ENCODE measurements at regions not wholly inside any gene's neighbourhood (a gene's known extent, or its start where the extent isn't known, plus 50 kb on each side); places are given as distances from the start of the nearest gene placed in this dataset.

DNA sequence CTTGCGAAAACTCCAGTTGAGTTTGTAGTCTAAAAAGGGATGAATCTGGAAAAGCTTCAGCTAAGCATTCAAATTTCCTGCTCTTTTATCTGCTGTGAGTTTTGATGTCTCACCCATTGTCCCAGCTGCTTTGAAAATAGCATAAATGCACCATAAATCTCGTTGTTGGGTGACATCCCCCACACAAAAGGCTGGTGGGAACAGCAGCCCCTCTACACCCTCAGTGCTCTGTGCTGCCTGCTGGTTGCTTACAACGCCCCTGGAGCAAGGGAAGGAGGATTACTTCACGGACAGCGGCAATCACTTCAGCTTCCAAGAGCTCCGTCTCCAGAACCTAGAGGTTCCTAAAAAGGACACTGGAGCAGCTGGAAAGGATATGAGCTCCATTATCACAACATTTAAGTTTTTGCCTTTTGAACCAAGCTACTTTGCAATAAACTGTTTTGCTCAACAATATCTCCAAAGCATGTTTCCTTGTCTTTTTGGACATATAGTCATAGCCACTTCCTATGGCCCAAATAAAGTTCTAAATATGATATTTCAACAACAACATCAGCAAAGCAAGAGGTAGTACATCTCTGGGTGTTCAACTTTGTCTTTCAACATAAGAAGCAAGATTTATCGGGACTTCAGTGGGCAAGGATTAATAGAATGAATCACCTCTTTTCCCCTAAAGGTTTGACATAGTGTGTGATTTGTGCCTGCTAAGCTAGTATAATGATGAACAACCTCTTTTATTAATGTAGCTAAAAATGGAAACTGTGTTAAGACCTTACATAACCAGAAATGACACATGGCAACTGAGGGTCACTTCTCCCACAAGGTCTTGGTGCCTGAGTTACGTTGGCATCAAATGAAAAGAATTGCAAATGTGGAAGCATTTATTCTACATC lies 413.5 kb downstream of the TXNL1 start:
- Mint-ChIP-seq H3K4me1 (ENCODE audit: low read depth) (no peaks in the 10 kb centered on the region), H3K4me3 (ENCODE audit: unreplicated experiment) (no peak overlapping the region), H3K36me3 (ENCODE audit: low read depth) (peaks cover under 1% of the 10 kb centered on the region), H3K27ac (ENCODE audit: unreplicated experiment) (no peak overlapping the region), H3K9me3 (ENCODE audit: low read depth) (peaks cover 3% of the 10 kb centered on the region), H3K27me3 (ENCODE audit: low read depth) (no peaks in the 10 kb centered on the region)
- no peak for DNase-seq (ENCODE audit: low spot score)
- TF ChIP-seq, protein P1, sequence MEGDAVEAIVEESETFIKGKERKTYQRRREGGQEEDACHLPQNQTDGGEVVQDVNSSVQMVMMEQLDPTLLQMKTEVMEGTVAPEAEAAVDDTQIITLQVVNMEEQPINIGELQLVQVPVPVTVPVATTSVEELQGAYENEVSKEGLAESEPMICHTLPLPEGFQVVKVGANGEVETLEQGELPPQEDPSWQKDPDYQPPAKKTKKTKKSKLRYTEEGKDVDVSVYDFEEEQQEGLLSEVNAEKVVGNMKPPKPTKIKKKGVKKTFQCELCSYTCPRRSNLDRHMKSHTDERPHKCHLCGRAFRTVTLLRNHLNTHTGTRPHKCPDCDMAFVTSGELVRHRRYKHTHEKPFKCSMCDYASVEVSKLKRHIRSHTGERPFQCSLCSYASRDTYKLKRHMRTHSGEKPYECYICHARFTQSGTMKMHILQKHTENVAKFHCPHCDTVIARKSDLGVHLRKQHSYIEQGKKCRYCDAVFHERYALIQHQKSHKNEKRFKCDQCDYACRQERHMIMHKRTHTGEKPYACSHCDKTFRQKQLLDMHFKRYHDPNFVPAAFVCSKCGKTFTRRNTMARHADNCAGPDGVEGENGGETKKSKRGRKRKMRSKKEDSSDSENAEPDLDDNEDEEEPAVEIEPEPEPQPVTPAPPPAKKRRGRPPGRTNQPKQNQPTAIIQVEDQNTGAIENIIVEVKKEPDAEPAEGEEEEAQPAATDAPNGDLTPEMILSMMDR (IDR thresholded peaks at IDR 0.05), result no peak

DNA sequence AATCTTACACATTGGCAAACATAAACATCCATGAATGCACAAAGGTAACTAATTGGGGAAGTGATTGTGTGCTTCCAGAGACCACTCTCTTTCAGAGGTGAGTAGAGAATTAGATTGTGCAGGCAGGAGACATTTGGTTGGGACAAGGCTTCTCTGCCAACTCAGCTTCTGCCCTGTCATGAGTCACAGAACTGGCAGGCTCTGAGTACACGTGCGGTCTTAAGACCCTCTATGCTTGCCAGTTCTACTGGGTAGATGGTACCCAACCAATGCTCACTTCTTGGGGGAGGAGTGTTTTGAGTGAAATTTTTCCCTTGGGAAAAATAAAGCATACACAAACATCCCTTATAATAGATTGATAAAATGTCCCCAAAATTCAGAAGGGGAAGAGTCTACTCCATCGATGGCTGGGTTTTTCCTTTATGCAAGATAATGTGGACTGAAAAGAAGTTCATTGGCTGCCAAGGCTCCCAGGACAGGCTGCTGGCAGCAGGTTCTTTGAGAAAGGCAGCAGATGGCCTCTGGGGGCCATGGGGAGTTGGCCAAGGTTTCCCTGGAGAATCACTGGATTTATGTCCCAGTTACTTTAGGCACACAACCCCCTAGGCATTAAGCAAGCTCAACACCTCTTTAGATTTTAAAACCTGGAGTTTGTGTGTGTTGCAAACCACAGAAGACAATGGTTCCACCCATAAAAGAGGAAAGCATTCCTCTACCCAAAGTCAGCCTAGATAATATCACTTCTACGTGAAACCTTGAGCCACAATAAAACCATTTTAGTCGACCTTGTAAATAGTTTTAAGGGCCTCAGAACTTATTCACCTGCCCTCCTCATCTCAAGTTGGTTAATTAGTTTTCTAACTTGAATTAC lies 417.0 kb downstream of the TXNL1 start:
- H3K27ac Mint-ChIP-seq (ENCODE audit: unreplicated experiment), result no peak overlapping the region
- DNase-seq (ENCODE audit: low spot score), result no peak
- H3K4me1 Mint-ChIP-seq (ENCODE audit: low read depth), result peaks cover 4% of the 10 kb centered on the region
- H3K9me3 Mint-ChIP-seq (ENCODE audit: low read depth), result peaks cover 5% of the 10 kb centered on the region
- TF ChIP-seq, protein P1 (IDR thresholded peaks at IDR 0.05), result no peak
- no peak overlapping the region for H3K4me3 Mint-ChIP-seq (ENCODE audit: unreplicated experiment)
- H3K36me3 Mint-ChIP-seq (ENCODE audit: low read depth), result no peaks in the 10 kb centered on the region
- no peaks in the 10 kb centered on the region for H3K27me3 Mint-ChIP-seq (ENCODE audit: low read depth)

DNA sequence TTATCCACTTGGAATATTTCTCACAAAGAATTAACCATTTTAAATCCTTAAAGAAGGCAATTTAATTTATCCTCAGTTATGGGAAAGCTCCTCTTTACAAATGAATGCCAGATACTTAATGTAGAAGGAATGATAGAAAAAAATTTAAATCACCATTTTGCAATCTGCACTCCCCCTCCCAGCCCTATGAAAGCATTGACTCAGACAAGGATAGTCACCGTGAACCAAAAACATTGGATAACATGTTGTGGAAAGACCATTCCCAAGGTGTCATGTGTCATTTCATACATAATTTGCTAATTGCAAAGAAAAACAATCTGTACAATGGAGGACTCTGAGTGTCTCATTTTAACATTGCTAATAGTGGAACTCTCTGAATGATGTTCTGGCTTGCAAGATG lies 421.0 kb downstream of the TXNL1 start:
- H3K27ac Mint-ChIP-seq (ENCODE audit: unreplicated experiment), result no peak overlapping the region
- no peaks in the 10 kb centered on the region for H3K36me3 Mint-ChIP-seq (ENCODE audit: low read depth)
- no peak overlapping the region for H3K4me3 Mint-ChIP-seq (ENCODE audit: unreplicated experiment)
- H3K4me1 Mint-ChIP-seq (ENCODE audit: low read depth), result peaks cover 4% of the 10 kb centered on the region
- DNase-seq (ENCODE audit: low spot score), result no peak
- H3K9me3 Mint-ChIP-seq (ENCODE audit: low read depth), result peaks cover 5% of the 10 kb centered on the region
- TF ChIP-seq, protein P1 (IDR thresholded peaks at IDR 0.05), result no peak
- H3K27me3 Mint-ChIP-seq (ENCODE audit: low read depth), result no peaks in the 10 kb centered on the region

DNA sequence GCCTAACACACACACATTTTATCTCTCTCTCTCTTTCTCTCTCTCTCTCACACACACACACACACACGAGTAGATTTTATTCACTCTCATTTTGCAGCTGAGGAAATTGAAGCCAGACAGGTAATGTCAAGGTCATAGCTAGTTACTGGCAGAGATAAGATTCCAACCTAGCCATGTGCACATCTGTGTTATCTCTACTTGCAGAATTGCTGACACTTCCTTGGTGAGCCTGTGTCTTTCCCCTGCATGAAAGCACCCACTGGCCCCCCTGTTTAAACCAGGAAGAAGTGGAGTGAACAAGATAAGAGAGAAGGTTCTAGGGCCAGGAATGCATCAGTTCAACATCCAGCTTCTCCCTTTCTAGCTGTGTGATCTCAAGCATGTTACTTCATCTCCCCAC lies 423.7 kb downstream of the TXNL1 start:
- TF ChIP-seq, protein P1 (IDR thresholded peaks at IDR 0.05), result no peak
- H3K9me3 Mint-ChIP-seq (ENCODE audit: low read depth), result peaks cover 5% of the 10 kb centered on the region
- no peaks in the 10 kb centered on the region for H3K27me3 Mint-ChIP-seq (ENCODE audit: low read depth)
- no peak overlapping the region for H3K4me3 Mint-ChIP-seq (ENCODE audit: unreplicated experiment)
- no peak for DNase-seq (ENCODE audit: low spot score)
- no peaks in the 10 kb centered on the region for H3K36me3 Mint-ChIP-seq (ENCODE audit: low read depth)
- no peak overlapping the region for H3K27ac Mint-ChIP-seq (ENCODE audit: unreplicated experiment)
- peaks cover 4% of the 10 kb centered on the region for H3K4me1 Mint-ChIP-seq (ENCODE audit: low read depth)

DNA sequence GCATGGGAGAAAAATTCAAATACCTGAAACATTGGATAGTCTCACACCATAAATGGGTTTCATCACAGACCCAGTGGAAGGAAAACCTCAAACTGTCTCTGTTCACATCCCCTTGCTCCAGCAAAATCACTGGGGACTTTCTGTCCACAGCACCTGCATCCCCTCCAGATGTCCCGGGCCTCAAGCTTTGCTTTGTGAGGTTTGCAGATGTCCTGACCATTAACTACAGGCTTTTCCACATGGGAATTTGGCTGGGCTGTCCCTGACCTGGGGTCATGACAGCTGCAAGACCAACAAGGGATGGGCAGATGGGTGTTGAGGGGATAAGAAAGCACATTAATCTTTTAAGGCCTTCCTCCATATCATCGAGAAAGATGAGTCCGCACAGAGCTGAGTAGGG lies 427.9 kb downstream of the TXNL1 start:
- no peaks in the 10 kb centered on the region for H3K4me1 Mint-ChIP-seq (ENCODE audit: low read depth)
- H3K27ac Mint-ChIP-seq (ENCODE audit: unreplicated experiment), result no peak overlapping the region
- no peak for DNase-seq (ENCODE audit: low spot score)
- H3K4me3 Mint-ChIP-seq (ENCODE audit: unreplicated experiment), result no peak overlapping the region
- H3K27me3 Mint-ChIP-seq (ENCODE audit: low read depth), result no peaks in the 10 kb centered on the region
- TF ChIP-seq, protein P1 (IDR thresholded peaks at IDR 0.05), result no peak
- no peaks in the 10 kb centered on the region for H3K36me3 Mint-ChIP-seq (ENCODE audit: low read depth)
- H3K9me3 Mint-ChIP-seq (ENCODE audit: low read depth), result peaks cover 2% of the 10 kb centered on the region
